Rectal smooth muscle tissue (tissue), 1 donor: ENCODE measurements at regions not wholly inside any gene's neighbourhood (a gene's known extent, or its start where the extent isn't known, plus 50 kb on each side); places are given as distances from the start of the nearest gene placed in this dataset.
"Not testable (repeated sequence)": the region's sequence is repeated elsewhere in the genome, so short reads cannot be mapped to it uniquely, and the experiment has no call there.

ENCODE experiments used
- H3K27ac ChIP-seq: one replicate; pipeline ENCODE4 v1.7.0; 2013; ENCODE audit warnings: low read depth, low read length, inconsistent platforms
- H3K27me3 ChIP-seq: one replicate; pipeline ENCODE4 v1.7.0; 2013; ENCODE audit warnings: low read length; ENCODE audit not compliant: control insufficient read depth, insufficient read depth
- H3K36me3 ChIP-seq: one replicate; pipeline ENCODE4 v1.7.0; 2013; ENCODE audit warnings: low read length; ENCODE audit not compliant: control insufficient read depth, insufficient read depth
- H3K4me1 ChIP-seq: one replicate; pipeline ENCODE4 v1.7.0; 2013; ENCODE audit warnings: low read length; ENCODE audit not compliant: control insufficient read depth, insufficient read depth
- H3K4me3 ChIP-seq: one replicate; pipeline ENCODE4 v1.7.0; 2013; ENCODE audit warnings: low read length
- H3K9ac ChIP-seq: one replicate; pipeline ENCODE4 v1.7.0; 2013; ENCODE audit warnings: low read length

- no peak overlapping the region for H3K27ac ChIP-seq
- H3K4me1 ChIP-seq = no peaks in the 10 kb centered on the region
- no peaks in the 10 kb centered on the region for H3K36me3 ChIP-seq
- no peak overlapping the region for H3K4me3 ChIP-seq
- H3K27me3 ChIP-seq = no peaks in the 10 kb centered on the region
- H3K9ac ChIP-seq = no peak overlapping the region
Measured at GRCh38 chr19:14328406-14328805, 52.8 kb upstream of the ADGRE5 start.

DNA sequence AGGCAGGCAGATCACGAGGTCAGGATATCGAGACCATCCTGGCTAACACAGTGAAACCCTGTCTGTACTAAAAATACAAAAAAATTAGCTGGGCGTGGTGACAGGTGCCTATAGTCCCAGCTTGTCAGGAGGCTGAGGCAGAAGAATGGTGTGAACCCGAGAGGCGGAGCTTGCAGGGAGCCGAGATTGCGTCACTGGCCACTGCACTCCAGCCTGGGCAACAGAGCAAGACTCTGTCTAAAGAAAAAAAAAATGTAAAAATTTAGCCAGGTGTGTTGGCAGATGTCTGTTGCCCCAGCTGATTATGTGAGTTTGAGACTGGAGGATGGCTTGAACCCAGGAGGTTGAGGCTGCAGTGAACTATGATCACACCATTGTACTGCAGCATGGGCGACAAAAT lies 54.2 kb upstream of the ADGRE5 start:
- not testable (repeated sequence) for H3K27ac ChIP-seq, H3K4me3 ChIP-seq, H3K4me1 ChIP-seq, H3K9ac ChIP-seq, H3K36me3 ChIP-seq, H3K27me3 ChIP-seq

- Histone ChIP-seq H3K27ac (no peak overlapping the region), H3K36me3 (no peaks in the 10 kb centered on the region), H3K9ac (no peak overlapping the region), H3K4me3 (no peak overlapping the region), H3K4me1 (no peaks in the 10 kb centered on the region), H3K27me3 (no peaks in the 10 kb centered on the region)
Measured at GRCh38 chr19:14325863-14326262, 55.4 kb upstream of the ADGRE5 start.

- H3K27me3 ChIP-seq = no peaks in the 10 kb centered on the region
- H3K9ac ChIP-seq = no peak overlapping the region
- H3K36me3 ChIP-seq = no peaks in the 10 kb centered on the region
- H3K4me1 ChIP-seq = no peaks in the 10 kb centered on the region
- H3K27ac ChIP-seq = no peak overlapping the region
- no peak overlapping the region for H3K4me3 ChIP-seq
Measured at GRCh38 chr19:14325134-14325533, 56.1 kb upstream of the ADGRE5 start.

- no peaks in the 10 kb centered on the region for H3K4me1 ChIP-seq
- no peaks in the 10 kb centered on the region for H3K27me3 ChIP-seq
- no peak overlapping the region for H3K4me3 ChIP-seq
- no peak overlapping the region for H3K9ac ChIP-seq
- no peak overlapping the region for H3K27ac ChIP-seq
- no peaks in the 10 kb centered on the region for H3K36me3 ChIP-seq
Measured at GRCh38 chr19:14322889-14323463, 58.3 kb upstream of the ADGRE5 start.

GRCh38 chr19:14320253-14320652 lies 61.0 kb upstream of the ADGRE5 start:
- H3K4me3 ChIP-seq = no peak overlapping the region
- no peak overlapping the region for H3K27ac ChIP-seq
- no peaks in the 10 kb centered on the region for H3K36me3 ChIP-seq
- H3K27me3 ChIP-seq = no peaks in the 10 kb centered on the region
- no peaks in the 10 kb centered on the region for H3K4me1 ChIP-seq
- H3K9ac ChIP-seq = no peak overlapping the region

GRCh38 chr19:14319720-14320119 lies 61.5 kb upstream of the ADGRE5 start:
- not testable (repeated sequence) for H3K4me1 ChIP-seq, H3K27me3 ChIP-seq, H3K36me3 ChIP-seq

GRCh38 chr19:14318873-14319272 lies 62.4 kb upstream of the ADGRE5 start:
- Histone ChIP-seq H3K4me1 (no peaks in the 10 kb centered on the region), H3K9ac (no peak overlapping the region), H3K4me3 (no peak overlapping the region), H3K27ac (no peak overlapping the region), H3K36me3 (no peaks in the 10 kb centered on the region), H3K27me3 (no peaks in the 10 kb centered on the region)

More at GRCh38 chr19:14319720-14320119, 61.5 kb upstream of the ADGRE5 start:
- not testable (repeated sequence) for H3K4me3 ChIP-seq, H3K9ac ChIP-seq, H3K27ac ChIP-seq

- Histone ChIP-seq H3K4me1 (no peaks in the 10 kb centered on the region), H3K27ac (no peak overlapping the region), H3K4me3 (no peak overlapping the region)
Measured at GRCh38 chr19:14317157-14317556, 64.1 kb upstream of the ADGRE5 start.

DNA sequence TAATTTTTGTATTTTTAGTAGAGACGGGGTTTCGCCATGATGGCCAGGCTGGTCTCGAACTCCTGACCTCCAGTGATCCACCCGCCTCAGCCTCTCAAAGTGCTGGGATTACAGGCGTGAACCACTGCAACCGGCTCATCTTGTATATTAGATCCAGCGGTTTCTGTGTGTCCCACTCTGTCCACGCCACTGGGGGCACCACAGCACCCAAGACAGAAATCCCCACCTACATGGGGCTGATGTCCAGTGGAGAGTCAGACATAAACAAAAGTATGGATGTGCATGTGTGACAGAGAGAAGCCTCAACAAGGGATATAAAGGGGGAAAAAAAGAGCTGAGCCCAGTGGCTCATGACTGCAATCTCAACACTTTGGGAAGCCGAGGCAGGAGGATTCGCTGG lies 65.8 kb upstream of the ADGRE5 start:
- Histone ChIP-seq H3K36me3 (no peaks in the 10 kb centered on the region), H3K9ac (no peak overlapping the region), H3K27ac (no peak overlapping the region), H3K4me1 (no peaks in the 10 kb centered on the region), H3K27me3 (no peaks in the 10 kb centered on the region), H3K4me3 (no peak overlapping the region)

More at GRCh38 chr19:14317157-14317556, 64.1 kb upstream of the ADGRE5 start:
- Histone ChIP-seq H3K36me3 (no peaks in the 10 kb centered on the region), H3K27me3 (no peaks in the 10 kb centered on the region), H3K9ac (no peak overlapping the region)

- no peak overlapping the region for H3K27ac ChIP-seq
- no peaks in the 10 kb centered on the region for H3K36me3 ChIP-seq
- no peak overlapping the region for H3K9ac ChIP-seq
- no peaks in the 10 kb centered on the region for H3K27me3 ChIP-seq
- H3K4me3 ChIP-seq = no peak overlapping the region
- no peaks in the 10 kb centered on the region for H3K4me1 ChIP-seq
Measured at GRCh38 chr19:14310055-14310454, 71.2 kb upstream of the ADGRE5 start.

DNA sequence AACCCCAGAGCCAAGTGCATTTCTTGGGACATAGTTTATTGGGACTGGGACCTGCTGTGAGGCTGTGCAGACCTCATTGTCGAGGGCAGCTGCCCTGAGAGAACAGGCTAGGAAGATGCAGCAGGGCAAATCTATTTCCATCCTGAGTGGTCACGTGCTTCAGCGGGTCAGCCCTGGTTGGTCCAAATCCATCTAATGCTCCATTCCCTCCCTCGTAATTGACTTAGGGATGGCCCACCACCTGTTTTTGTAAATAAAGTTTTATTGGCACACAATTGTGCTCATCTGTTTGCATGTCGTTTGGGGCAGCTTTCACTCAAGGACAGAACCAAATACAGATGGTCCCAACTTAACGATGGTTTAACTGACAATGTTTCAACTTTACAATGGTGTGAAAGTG lies 75.5 kb upstream of the ADGRE5 start:
- no peaks in the 10 kb centered on the region for H3K36me3 ChIP-seq
- no peak overlapping the region for H3K27ac ChIP-seq
- no peak overlapping the region for H3K9ac ChIP-seq
- no peak overlapping the region for H3K4me3 ChIP-seq
- H3K27me3 ChIP-seq = no peaks in the 10 kb centered on the region
- no peaks in the 10 kb centered on the region for H3K4me1 ChIP-seq

GRCh38 chr19:14301150-14301549 lies 80.1 kb upstream of the ADGRE5 start:
- Histone ChIP-seq H3K27ac (no peak overlapping the region), H3K36me3 (no peaks in the 10 kb centered on the region), H3K9ac (no peak overlapping the region), H3K4me3 (no peak overlapping the region), H3K27me3 (no peaks in the 10 kb centered on the region), H3K4me1 (no peaks in the 10 kb centered on the region)
